Skin of body (tissue), 1 donor: ENCODE measurements at regions not wholly inside any gene's neighbourhood (a gene's known extent, or its start where the extent isn't known, plus 50 kb on each side); places are given as distances from the start of the nearest gene placed in this dataset.

Source experiments
- DNase-seq: peaks from one replicate; lab custom pipeline; 2025; lab: John Stamatoyannopoulos, UW

DNA sequence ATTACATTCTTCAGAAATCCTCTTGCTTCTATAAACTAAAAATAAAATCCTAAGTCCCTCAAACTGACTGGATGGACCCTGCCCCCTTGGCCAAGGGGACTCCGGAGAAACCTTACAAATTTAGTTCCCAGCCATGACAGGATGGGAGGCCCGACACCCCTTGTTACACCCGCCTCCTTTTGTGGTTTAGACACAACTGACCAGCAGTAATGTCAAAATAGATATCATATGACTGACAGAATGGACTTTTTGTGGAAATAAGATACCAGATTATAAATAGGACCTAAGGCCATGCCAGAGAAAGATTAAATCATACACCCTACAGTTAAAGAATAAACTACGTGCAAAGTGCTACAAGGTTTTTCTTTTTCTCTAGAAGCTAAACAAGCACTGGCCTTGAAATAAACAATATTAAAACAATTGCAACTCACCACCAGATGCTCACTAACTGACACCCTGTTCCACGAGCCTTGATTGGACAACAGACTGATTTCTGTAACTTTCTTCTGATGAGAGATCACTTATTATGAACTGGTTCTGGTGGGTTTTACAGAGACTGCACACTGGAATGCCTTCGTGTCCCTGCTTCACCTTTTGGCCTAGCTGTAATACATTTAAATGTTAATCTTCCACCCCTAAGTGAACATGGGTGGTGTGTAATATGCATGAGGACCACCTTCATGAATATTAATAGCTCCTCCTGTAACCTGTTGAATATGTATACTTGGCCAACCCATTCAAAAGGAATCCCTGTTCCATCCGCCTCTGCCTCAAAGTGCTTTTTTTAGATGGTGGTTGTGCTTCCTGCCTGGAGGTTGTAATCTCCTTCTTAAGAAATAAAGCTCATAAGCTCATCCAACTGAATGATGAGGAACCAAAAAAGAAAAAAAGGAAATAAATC is 99.6 kb downstream of the ODF2L start:
- DNase-seq: no peak

DNA sequence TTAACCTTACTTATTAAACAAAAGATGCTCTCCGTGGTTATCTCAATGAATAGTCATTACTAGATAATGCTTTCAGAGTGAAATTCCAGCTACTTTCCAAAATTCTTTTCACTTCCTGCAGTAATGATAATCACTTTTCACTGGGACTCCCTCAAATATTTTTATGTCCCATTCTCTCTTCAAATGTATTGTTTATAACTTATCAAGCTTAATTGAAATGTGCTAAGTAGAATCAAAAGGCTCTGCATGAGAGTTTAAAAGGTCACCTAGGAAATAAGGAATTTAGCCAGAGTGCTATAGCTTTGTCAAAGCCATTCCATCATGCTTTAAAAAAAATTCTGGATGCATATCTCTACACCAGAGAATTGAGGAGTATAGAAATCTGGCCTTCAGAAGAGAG is 106.4 kb downstream of the ODF2L start:
- peak; percentile 22 for DNase-seq

DNA sequence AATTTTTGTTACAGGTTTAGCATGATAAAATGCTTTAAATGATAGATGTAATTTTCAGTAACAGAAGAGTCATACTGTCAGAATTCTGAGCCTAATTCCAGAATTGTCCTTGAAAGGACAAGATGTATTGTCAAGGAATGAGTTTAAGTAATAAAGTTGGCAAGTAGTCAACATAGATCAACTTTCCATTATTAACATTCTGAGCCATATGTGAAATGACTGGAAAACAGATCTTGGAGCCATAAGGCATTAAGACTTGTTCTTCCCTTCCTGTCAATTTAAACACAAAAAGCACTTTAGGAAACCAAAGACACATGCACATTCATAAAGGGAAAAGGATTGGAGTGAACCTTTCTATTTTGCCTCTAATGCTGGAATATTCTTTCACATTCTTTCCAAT is 107.0 kb downstream of the ODF2L start:
- DNase-seq: peak; percentile 88

DNA sequence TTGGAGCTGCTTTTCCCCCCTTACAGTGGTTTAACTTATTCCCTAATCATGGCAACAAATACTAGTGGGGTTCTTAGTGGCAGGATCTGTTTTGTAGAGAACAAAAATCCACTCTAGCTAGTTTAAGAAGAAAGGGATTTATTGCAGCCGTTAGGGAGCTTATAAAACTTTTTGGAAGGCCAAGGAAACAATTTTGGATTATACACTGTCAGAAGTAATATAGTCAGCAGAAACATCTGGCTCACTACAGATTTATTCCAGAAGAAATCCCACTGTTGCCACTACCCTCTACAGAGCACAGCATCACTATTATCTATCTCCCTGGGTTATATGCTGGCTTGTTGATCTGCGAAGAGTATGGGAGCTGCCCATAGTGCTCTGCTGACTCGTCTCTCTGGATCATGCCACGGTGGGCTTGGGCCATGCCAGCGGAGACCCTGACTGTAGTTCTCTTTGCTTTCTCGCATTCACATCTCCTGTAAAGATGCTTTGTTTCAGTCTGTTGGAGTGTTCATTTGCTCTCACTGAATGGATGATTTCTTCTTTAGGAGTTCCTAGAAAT is 107.5 kb downstream of the ODF2L start:
- peak; percentile 75 for DNase-seq

DNA sequence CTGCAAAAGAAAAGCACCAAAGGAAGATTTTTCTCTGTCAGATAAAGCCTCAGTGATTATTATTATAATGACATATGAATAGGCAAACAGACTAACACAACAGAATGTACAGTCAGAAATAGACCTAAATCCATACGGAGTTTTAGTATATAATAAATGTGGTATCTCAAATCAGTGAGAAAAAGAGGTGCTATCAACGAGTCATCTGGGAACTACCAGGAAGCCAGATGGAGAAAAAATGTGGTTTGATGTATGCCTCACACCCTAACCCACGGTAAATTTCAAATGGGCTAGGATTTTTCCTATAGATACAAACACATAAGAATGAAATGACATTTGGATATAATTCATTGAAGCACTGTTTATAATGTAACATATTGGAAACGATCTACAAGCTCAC is 110.3 kb downstream of the ODF2L start:
- no peak for DNase-seq

DNA sequence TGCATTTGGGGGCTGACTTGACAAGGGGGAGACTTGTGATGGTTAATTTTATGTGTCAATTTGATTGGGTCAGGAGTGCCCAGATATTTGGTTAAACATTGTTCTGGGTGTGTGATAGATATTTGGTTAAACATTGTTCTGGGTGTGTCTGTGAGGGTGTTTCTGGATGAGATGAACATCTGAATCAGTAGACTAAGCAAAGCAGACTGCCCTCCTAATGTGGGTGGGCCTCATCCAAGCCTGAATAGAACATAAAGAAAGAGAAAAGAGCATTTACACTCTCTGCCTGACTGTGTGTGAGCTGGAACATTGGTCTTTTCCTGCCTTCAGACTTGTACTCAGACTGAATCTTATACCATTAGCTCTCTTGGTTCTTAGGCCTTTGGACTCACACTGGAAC is 113.5 kb downstream of the ODF2L start:
- no peak for DNase-seq

DNA sequence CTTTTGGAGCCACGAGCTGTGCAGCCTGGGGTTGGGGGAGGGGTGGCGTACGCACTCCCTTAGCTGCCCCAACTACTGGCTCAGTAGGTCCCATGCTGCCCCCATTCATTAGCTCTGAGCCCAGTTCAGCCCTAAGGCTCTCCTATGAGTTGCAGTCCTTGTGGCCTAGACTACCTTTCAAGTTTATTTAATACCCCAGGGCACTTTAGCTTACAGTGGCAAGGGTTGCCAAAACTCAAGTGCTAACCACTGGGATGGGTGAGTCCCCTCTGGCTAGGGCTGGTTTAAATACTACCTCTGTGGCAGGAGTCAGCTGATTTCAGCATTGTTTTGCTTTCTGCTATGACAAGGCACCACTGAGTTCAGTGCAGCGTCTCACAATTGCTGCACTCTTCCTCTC is 118.2 kb downstream of the ODF2L start:
- DNase-seq: no peak

DNA sequence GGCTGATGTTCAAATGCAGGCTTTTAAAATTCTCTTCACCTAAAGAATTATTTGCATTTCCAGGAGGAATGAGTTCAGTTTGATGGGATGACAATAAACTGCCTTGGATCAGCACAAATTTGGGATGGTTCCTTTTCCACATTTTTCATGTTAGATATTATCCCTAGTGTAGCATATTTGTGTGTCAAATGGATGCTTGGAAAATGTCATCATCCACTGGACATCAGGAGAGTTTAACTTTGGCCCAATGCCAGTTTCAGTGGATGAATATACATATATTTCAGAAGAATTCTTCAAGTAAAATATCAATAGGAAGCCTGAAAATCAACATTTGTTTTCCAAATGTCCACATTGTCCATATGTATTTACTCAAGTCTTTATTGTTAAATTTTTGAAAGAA is 116.5 kb upstream of the COL24A1 start:
- peak; percentile 96 for DNase-seq

DNA sequence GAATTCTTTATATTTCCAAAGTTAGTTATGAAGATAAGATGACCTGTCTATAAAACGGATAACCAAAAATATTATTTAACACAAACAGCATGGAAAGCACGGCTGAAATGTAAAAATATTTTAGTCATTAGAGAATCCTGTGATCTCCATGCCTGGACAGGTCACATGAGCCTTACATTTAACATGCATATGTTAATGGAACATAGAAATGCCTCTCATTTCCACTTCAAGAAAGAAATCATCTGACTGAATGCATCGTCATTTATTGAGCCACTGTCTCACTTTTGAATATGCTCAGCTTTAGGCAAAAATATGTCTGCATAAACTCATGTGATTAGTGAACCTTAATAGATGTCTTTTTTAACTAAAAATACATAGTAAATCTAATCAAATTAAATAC is 115.5 kb upstream of the COL24A1 start:
- no peak for DNase-seq

DNA sequence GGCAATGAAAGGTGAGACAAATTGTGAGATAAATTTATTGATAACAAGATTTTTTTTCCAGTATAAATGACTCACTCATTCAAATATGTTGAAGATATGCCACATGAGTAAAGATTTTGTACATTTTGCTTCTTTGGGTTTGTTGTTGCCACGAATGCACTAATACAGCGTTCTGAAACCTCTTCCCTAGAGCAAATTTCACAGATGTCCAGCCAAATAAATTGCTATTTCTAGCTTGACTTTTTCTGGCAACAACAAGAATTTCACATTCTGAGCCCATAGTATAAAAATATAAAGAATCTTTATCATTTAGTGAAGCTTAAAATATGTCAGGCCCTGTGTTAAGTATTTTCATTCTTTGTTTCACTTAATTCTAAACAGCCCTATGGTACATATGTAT is 114.5 kb upstream of the COL24A1 start:
- DNase-seq: peak; percentile 82

DNA sequence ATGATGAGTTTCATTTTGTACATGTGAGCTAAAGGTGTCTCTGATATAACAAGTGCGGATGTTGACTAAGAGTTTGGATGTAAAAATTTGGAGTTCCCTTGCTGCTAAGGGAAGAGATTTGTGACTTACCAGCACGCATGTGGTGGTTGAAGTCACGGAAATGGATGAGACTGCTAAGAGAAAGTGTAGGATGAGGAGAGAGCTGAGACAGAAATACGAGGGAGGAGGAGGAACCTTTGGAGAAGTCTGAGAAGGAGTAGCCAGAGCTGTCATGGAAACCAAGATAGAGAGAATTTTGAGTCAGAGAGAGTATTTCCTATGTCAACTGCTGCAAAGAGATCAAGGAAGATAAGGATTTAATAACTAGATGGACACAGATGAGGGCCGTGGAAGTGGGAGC is 106.5 kb upstream of the COL24A1 start:
- no peak for DNase-seq

DNA sequence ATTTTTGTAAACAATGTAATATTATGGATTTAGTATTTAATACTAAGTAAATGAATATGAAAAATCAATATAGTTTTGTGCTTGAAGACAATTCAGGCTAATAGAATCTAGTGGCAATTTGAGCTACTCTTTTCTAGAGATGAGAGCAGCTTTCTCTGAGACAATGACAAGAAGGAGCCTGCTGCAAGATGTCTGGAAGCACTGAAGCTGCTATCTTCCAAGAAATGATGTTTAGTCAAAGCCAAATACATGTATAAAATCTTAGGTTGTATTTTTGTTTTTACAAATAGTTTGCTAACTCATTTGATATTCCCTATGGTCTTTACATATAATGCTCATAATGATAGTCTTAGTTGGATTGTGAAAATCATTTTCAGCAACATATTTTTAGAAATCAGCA is 103.9 kb upstream of the COL24A1 start:
- peak; percentile 10 for DNase-seq

DNA sequence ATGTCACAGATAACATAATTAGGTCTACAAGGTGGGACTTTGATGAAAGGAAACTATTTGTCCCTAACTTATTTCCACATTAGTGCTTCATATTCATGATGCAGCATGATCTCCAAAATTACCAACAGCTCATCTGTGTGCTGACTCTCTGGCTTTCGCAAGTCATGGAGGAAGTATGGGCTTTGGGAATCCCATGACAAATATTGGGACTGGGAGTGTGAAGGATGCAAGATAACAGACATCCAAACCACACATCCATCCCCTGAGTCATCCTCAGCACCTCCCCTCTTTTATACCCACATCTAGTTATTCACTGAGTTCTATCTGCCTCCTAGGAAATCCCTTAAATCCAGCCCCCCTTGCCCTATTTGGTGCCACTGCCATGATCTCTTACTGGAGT is 102.8 kb upstream of the COL24A1 start:
- DNase-seq: no peak

DNA sequence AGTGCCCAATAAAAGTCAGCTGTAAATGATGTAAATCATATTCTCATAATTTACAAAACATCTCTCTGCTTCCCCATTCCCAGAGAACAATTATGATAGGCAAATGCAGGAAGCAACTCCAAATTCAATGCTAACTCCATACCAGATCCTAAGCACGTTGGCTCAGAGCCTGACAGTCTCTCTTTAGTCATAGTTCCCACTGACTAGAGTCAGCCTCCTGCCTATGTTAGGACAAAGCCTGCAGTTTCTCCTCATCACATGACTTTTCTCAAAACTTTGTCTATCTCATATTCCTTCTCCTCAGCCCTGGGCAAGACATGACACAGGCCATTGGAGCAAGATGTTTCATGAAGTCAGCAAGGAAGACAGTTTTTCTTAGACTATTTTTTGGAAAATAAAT is 101.5 kb upstream of the COL24A1 start:
- DNase-seq: peak; percentile 36

DNA sequence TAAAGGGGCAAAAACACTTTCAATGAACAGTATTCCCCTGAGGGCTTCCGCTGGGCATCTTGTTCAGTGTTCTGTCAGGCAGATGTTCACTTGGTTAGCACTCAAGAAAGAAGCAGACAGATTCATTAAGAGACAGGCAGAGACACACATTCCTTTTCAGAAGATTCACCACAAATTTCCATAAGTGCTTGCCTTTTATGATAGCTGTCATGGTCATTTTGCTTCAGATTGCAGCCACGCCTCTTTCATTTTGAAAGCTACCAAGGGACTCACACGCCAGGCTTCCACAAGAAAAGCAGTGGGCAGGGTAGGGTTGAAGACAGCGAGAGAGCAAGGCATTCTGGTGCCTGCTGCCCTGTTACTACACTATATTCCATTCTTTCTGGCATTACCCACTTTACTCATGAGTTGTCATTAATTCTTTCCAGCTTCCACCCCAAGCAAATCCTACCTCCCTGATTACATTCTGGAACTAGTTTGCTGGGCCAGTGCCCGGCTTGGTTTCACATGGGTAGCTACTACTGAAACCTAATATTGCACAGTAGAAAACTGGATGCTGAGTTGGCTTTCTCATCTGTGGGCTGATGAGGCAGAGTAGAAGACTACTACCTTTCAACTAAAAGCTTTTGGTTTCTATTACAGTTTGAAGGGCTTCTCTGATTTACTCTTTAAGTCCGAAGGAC is 91.2 kb upstream of the COL24A1 start:
- peak; percentile 67 for DNase-seq

DNA sequence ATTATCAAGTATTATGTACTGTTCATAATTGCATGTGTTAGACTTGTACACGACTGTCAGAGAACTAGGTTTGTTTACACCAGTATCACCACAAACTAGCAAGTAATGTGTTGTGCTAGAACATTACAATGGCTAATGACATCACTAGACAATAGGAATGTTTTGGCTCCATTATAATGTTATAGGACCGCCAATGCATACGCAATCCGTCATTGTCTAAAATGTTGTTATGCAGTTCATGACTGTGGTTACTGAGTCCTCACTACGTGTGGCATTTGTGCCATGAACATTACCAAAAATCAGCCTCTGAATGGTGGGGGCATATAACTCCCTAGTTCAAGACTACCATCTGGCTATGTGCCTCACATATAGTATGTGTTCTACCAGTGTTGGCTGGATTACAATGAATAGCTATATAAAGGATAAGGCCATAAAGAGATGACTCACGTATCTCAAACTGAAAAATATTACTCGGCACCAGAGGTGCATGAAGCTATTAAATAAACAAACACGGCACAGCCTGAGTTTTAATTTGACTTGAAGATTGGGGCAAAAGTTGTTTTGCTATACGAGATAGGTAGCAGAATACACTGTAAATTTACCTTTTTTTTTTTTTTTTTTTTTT is 89.1 kb upstream of the COL24A1 start:
- no peak for DNase-seq

DNA sequence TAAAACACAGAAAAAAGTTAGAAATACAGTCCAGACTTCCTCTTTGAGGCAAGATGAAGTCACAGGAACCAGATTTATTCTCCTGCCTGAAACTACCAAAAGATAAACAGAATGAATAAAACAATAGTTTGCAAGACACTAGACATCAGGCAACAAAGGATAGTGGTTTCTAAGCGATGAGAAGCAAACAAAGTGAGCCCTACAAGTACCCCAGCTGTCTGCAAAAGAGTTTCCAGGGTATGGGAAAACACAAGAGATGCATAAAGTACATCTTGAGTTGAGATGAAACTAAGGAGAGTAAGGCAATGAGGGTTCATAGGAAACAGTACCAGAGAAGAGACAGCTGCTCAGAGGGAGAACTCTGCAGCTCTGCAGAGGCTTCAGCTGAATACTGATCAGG is 83.3 kb upstream of the COL24A1 start:
- DNase-seq: no peak

DNA sequence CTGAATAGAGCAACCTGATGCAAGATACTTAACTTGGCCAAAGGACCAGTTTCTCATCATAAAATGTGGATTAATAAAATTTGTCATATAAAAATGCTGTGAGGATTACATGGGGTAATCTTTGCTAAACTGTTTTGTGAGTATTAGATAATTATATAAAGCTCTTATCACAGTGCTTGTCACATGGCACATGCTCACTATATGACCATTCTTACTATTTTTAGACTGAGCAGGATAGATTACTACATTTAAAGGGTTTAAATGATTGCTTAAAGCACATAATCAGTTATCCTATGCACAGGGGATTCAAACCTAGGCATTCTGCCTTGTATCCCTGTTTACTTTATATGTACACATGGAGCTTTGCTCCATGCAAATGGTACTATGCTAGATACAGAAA is 82.9 kb upstream of the COL24A1 start:
- DNase-seq: no peak

DNA sequence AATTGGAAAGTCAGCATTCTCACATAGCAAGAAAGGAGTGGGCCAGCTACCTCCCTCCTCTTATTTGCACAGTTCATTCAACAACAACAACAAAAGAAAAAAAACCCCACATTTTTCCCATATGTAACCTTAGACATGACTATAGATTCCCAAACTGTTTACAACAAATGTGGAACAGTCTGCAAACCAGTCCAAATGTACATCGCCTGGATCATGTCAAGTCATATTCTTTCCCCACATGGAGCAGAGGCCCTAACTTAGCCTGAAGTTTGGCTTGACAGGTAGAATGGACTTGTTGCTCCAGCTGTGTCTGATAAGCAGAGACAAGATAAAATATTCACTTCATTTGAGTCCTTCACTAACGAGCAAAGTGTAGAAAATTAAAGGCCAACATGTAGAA is 81.7 kb upstream of the COL24A1 start:
- no peak for DNase-seq

DNA sequence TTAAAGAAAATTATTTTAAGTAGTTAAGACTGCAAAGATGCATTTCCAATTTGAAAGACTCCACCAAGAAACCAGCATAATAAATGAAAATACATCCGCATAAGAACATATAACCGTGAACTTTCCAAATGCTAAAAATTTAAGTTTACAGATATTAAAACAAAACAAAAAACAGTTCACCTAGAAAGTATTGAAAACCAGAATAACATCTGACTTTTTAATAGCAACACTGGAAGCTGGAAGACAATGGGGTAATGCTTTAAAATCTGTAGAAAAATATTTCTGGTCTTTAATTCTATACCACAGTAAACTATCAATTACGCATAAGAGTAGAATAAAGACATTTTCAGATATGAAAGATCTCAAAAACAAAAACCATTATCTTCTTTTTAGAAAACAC is 79.3 kb upstream of the COL24A1 start:
- DNase-seq: no peak

DNA sequence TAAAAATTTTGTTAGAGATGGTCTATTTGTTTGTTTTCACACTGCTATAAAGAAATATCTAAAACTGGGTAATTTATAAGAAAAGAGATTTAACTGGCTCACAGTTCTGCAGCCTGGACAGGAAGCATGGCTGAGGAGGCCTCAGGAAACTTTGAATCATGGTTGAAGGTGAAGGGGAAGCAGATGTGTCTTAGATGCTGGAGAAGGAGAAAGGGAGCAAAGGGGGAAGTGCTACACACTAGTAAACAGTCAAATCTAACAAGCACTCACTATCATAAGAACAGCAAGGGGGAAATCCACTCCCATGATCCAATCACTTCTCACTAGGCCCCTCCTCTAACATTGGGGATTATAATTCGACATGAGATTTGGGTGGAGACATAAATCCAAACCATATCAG is 76.8 kb upstream of the COL24A1 start:
- no peak for DNase-seq

DNA sequence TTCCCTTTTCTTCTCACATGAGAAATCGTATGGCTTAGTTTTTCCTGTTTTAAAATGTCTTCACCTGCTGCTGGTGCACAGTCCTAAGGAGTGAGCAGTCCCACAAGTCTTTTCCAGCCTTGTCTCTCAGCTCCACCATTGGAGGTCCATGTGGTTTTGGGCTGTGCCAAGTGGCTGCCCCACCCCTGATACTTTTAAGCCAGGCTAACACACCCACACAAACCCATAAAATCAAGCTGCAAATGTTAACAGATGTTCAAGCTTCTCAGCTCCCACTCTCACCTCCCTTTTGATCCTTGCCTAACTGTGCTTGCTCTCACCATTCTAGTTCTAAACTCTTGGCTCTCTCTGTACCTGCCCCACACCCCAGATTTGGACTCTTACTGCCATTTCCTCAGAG is 74.5 kb upstream of the COL24A1 start:
- DNase-seq: no peak
